Dendritic cell treated with granulocyte-macrophage colony-stimulating factor and Interleukin-4, amounts not matched to agents 40 ng/mL and 50 ng/mL, for 4 days (primary cell): ENCODE measurements at regions not wholly inside any gene's neighbourhood (a gene's known extent, or its start where the extent isn't known, plus 50 kb on each side); places are given as distances from the start of the nearest gene placed in this dataset.

ENCODE experiments used
- H3K27ac Mint-ChIP-seq: one replicate; pipeline ENCODE4 v1.8.0; 2022; ENCODE audit warnings: mild to moderate bottlenecking, mixed read lengths
- H3K27me3 Mint-ChIP-seq: one replicate; pipeline ENCODE4 v1.8.0; 2022; ENCODE audit warnings: mild to moderate bottlenecking, mixed read lengths
- H3K36me3 Mint-ChIP-seq: one replicate; pipeline ENCODE4 v1.8.0; 2022; ENCODE audit warnings: low read depth, mixed read lengths
- H3K4me1 Mint-ChIP-seq: one replicate; pipeline ENCODE4 v1.8.0; 2022; ENCODE audit warnings: low read depth, mixed read lengths
- H3K4me3 Mint-ChIP-seq: one replicate; pipeline ENCODE4 v1.8.0; 2022; ENCODE audit warnings: mild to moderate bottlenecking, moderate library complexity, mixed read lengths
- H3K9me3 Mint-ChIP-seq: one replicate; pipeline ENCODE4 v1.8.0; 2022; ENCODE audit warnings: mixed read lengths
- intact Hi-C: fragments of 100-400 bp; cut with micrococcal nuclease; formaldehyde crosslinking; loops from one replicate; pipeline ENCODE4 v1.15.0; 2022

DNA sequence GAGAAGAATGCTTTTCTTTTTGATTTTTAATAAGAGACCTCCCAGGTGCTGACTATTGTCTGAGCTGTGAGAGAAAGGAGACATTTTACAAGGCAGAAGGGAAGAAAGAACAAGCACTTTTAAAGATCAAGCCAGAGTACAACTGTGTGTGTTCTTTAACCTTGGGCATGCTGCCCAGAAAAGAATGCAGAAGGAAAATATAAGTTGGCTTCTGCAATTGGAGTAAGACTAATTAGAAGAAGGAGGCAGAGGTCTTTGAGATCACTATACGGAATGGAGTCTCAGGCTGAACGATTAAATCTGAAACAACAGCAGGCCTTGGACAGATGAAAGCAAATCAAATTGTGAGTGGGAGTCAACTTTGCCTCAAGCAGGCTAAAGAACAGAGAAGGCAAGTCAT, 230.5 kb downstream of the ATP23 start:
- Mint-ChIP-seq H3K4me3 (no peak overlapping the region), H3K9me3 (no peaks in the 10 kb centered on the region), H3K4me1 (no peaks in the 10 kb centered on the region), H3K27ac (no peak overlapping the region), H3K27me3 (no peaks in the 10 kb centered on the region), H3K36me3 (no peaks in the 10 kb centered on the region)
- intact Hi-C loops: no loop called here

DNA sequence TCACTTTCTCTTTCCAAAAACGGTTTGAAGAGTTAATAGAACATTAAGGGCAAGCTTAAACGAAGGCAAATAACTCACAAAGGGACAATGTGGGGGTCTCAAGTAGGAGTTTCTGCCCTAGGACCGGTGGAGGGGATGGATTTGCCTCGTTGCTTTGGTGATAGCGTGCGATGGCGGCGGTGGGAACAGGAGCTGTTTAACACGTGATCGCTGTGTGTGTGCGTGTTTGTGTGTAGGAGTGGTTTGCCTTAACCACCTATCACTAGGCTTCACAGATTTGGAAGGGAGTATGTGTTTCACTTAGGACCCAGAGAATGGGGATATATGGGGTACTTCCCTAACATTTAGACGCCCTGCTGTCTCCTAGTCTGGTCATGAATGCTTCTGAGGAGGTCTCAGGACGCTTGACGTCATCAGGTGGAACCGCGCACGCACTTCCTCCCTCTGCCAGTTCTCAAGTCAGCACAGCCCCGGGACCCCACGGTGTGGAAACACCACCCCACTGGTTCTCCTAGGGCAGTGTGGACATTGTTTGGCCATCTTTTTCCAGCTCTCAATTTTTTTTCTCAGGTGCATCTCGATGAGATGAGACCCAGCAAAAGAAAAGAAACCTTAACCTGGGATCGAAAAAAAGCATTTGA, 231.2 kb downstream of the ATP23 start:
- Mint-ChIP-seq H3K36me3 (no peaks in the 10 kb centered on the region), H3K27ac (no peak overlapping the region), H3K4me3 (no peak overlapping the region), H3K9me3 (no peaks in the 10 kb centered on the region), H3K27me3 (no peaks in the 10 kb centered on the region), H3K4me1 (no peaks in the 10 kb centered on the region)
- intact Hi-C loops: no loop called here

DNA sequence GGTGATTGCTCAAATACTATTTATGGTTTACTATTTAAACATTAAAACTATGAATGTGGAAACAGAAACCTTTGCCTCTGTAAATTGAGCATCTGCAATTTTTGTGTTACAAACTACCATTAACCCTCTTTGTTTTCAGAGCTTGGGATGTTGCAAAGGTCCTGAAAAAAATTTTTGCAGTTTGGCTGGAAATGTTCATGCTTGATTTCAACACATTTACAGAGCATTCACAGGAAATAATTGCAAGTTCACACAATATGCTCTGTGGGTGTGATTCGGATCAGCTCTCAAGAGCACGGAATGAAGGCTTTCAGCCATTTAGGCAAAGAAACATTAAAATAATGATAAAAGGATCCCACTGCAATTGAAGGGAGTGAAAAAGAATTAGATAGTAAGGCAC, 232.9 kb downstream of the ATP23 start:
- H3K36me3 Mint-ChIP-seq: no peaks in the 10 kb centered on the region
- no peaks in the 10 kb centered on the region for H3K4me1 Mint-ChIP-seq
- H3K4me3 Mint-ChIP-seq: no peak overlapping the region
- no peaks in the 10 kb centered on the region for H3K27me3 Mint-ChIP-seq
- H3K27ac Mint-ChIP-seq: no peak overlapping the region
- intact Hi-C loops: no loop called here
- H3K9me3 Mint-ChIP-seq: no peaks in the 10 kb centered on the region

DNA sequence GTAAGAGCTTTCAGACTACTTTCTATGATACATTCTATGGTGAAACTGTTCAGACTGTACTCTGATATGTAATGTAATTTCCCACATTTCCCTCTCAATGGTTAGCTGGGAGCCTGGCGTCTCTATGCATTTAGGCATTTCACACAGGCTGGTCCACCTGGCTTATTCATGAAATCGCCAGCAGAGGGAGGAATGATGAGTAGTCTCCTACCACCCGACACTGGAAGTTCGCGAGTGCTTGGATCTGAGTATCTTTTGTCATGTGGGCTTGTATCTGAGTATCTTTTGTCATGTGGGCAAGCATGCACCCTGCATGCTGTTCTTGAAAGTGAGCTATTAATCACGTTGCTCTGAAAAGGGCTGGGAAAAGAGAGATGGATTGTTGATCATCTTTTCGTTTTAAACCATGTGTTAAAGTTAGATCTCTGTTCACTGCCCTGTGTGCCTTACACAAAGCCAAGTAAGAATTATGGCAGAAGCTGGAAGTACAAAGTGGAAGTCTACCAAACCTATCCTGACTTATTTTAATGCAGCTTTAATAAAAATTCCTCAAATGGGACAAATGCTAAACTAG, 235.0 kb downstream of the ATP23 start:
- Mint-ChIP-seq H3K27me3 (no peaks in the 10 kb centered on the region), H3K27ac (no peak overlapping the region), H3K36me3 (no peaks in the 10 kb centered on the region), H3K4me3 (no peak overlapping the region), H3K9me3 (no peaks in the 10 kb centered on the region), H3K4me1 (no peaks in the 10 kb centered on the region)
- intact Hi-C loops: no loop called here

DNA sequence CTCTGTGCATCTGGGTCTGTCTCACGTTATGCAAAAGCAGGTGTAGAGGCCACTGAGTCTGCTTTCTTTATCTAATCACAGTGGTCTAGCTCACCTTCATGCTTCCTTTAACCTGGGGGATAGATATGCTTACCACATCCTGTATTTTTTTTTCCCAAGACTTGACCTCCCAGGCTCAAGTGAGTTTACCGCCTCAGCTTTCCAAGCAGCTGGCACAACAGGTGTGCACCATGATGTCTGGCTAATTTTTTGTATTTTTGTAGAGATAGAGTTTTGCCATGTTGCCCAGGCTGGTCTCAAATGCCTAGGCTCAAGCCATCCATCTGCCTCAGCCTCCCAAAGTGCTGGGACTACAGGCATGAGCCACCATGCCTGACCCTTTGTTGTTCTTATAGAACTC, 236.0 kb downstream of the ATP23 start:
- intact Hi-C loops: no loop called here
- Mint-ChIP-seq H3K4me1 (no peaks in the 10 kb centered on the region), H3K27me3 (no peaks in the 10 kb centered on the region), H3K9me3 (no peaks in the 10 kb centered on the region), H3K4me3 (no peak overlapping the region), H3K27ac (no peak overlapping the region), H3K36me3 (no peaks in the 10 kb centered on the region)

DNA sequence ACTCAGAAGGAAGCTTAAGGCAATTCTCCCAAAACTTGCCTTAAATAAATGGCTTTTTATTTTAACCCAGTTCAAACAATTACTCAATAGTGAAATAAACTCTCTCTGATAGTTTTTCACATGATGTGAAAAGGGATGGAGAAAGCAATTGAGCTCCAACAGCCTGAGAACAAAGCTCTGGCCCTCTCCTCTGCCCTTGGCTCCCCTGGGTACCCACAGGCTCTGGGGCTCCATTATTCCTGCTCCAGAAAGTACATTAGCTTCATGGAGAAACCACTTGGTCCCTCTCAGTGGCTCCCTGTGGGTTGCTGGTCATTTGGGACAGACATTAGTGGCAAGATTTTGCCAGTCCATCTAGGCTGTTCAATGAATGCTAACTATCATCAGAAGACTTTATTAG, 242.8 kb downstream of the ATP23 start:
- H3K4me3 Mint-ChIP-seq: no peak overlapping the region
- no peaks in the 10 kb centered on the region for H3K36me3 Mint-ChIP-seq
- no peaks in the 10 kb centered on the region for H3K4me1 Mint-ChIP-seq
- no peak overlapping the region for H3K27ac Mint-ChIP-seq
- H3K27me3 Mint-ChIP-seq: no peaks in the 10 kb centered on the region
- intact Hi-C loops: no loop called here
- peaks cover 39% of the 10 kb centered on the region for H3K9me3 Mint-ChIP-seq

DNA sequence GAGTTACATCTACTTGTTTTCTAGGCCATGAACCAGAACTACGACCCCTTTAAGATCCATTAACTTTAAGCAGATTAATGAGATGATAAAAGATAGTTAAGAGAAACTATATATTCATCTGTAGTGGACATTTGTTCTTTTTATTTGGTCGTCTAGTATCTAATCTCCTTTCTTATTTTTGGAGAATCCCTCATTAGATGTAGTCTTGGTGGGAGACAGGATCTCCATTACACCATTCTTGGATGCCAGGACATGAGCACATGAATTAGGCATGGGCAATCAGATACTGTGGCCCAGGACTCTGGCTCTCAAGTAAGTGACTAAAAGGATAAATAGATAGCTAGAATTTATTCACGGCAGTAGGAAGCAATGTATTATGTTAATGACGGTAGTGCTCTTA, 245.0 kb downstream of the ATP23 start:
- intact Hi-C loops: no loop called here
- H3K9me3 Mint-ChIP-seq: peaks cover 39% of the 10 kb centered on the region
- H3K27me3 Mint-ChIP-seq: no peaks in the 10 kb centered on the region
- no peaks in the 10 kb centered on the region for H3K36me3 Mint-ChIP-seq
- no peaks in the 10 kb centered on the region for H3K4me1 Mint-ChIP-seq
- no peak overlapping the region for H3K27ac Mint-ChIP-seq
- no peak overlapping the region for H3K4me3 Mint-ChIP-seq

DNA sequence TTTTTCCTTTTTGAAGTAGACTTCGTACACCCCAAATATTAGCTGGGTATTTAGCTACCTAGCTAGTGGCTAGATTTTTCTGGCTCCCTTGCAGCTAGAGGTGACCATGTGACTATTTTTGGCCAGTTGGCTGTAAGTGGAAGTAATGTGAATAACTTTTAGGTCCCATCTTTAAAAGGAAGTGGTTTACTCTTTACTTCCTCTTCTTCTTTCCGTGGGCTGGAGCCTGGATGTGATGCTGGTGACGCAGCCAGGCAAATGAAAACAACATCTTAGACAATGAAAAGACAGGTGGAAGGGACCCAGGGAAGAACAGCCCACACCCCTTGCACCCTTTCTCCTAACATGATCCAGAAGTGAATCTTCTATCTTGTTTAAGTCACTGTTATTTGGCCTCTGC, 245.5 kb downstream of the ATP23 start:
- no peaks in the 10 kb centered on the region for H3K4me1 Mint-ChIP-seq
- H3K27me3 Mint-ChIP-seq: no peaks in the 10 kb centered on the region
- H3K4me3 Mint-ChIP-seq: no peak overlapping the region
- intact Hi-C loops: no loop called here
- peaks cover 39% of the 10 kb centered on the region for H3K9me3 Mint-ChIP-seq
- no peak overlapping the region for H3K27ac Mint-ChIP-seq
- H3K36me3 Mint-ChIP-seq: no peaks in the 10 kb centered on the region

DNA sequence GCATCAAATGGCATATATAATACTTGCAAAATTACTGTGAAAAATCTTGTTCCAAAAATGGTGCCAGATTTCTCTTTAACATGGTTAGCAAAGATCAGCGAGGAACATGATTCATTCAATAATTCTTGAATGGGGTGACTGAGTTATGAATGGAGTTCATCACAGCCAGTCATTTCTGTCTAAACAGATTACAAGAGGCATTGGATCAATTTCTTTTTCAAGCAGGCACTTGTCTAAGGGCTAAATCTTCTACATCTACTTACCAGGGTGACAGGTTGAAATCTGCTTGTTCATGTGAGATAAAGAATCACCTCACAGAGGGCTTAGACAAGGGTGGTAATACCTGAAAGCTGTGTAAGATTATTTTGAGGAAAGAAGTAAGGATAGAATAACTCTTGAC, 247.7 kb downstream of the ATP23 start:
- H3K4me3 Mint-ChIP-seq: no peak overlapping the region
- H3K4me1 Mint-ChIP-seq: no peaks in the 10 kb centered on the region
- H3K27ac Mint-ChIP-seq: no peak overlapping the region
- intact Hi-C loops: no loop called here
- H3K36me3 Mint-ChIP-seq: no peaks in the 10 kb centered on the region
- H3K9me3 Mint-ChIP-seq: peaks cover 39% of the 10 kb centered on the region
- no peaks in the 10 kb centered on the region for H3K27me3 Mint-ChIP-seq

DNA sequence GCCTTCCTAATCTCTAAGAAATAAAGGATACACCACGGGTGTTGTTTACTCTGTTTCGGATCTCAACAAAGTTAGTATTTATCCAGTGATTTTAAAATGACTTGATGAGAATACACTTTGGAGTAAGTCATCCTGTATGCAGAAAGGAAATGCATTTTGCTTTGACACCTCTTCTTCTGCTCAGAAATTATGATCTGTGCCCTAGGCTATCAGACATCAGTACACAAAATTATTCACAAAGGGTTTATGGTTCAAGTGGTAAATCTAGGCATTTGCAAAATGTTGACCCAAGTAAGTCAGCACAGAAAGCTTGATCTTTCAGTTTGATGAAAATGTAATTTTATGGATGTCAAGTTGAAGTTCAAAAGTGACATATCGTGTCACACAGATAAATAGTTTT, 248.5 kb downstream of the ATP23 start:
- no peaks in the 10 kb centered on the region for H3K4me1 Mint-ChIP-seq
- H3K4me3 Mint-ChIP-seq: no peak overlapping the region
- peaks cover 46% of the 10 kb centered on the region for H3K9me3 Mint-ChIP-seq
- no peaks in the 10 kb centered on the region for H3K27me3 Mint-ChIP-seq
- no peaks in the 10 kb centered on the region for H3K36me3 Mint-ChIP-seq
- intact Hi-C loops: no loop called here
- H3K27ac Mint-ChIP-seq: no peak overlapping the region

DNA sequence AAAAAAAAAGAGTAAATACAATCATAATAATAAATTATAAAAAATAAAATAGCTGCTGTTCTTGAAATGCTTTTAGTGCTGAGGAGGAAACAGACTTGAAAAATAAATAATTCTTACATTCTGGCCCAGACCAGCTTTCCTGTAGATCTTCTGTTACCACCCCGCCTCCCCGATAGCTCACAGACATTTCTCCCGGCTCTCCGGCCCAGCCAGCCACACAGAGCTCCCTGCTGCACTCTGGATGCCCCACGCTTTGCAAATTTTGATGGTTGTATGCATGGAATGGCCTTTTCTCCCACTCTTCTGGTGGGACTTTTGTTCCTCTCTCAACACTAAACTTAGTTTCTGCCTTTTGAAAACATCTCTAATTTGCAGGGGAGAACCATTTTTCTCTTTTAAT, 249.3 kb downstream of the ATP23 start:
- intact Hi-C loops: no loop called here
- no peaks in the 10 kb centered on the region for H3K36me3 Mint-ChIP-seq
- H3K27me3 Mint-ChIP-seq: no peaks in the 10 kb centered on the region
- no peaks in the 10 kb centered on the region for H3K4me1 Mint-ChIP-seq
- no peak overlapping the region for H3K27ac Mint-ChIP-seq
- H3K4me3 Mint-ChIP-seq: no peak overlapping the region
- H3K9me3 Mint-ChIP-seq: peaks cover 47% of the 10 kb centered on the region

DNA sequence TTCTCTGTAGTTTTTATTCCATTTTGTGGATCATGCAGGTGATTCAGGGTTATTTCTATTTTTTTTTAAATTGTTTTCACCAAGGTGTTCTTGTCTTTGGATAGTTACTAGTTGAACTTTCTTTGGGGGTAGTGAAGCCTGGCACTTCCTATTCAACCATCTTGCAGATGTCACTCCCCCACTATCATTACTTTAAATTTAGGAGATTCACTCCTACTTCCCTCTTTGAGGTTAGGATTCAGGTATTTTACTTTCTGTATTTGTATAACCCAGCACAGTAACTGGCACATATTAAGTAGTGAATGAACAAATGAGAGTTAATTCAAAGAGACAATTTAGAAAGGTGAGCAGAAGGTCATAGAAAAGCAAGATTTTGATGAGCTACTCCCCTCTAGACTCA, 255.6 kb downstream of the ATP23 start:
- Mint-ChIP-seq H3K9me3 (peaks cover 33% of the 10 kb centered on the region), H3K36me3 (no peaks in the 10 kb centered on the region), H3K27me3 (no peaks in the 10 kb centered on the region), H3K4me1 (no peaks in the 10 kb centered on the region), H3K4me3 (no peak overlapping the region), H3K27ac (no peak overlapping the region)
- intact Hi-C loops: no loop called here

DNA sequence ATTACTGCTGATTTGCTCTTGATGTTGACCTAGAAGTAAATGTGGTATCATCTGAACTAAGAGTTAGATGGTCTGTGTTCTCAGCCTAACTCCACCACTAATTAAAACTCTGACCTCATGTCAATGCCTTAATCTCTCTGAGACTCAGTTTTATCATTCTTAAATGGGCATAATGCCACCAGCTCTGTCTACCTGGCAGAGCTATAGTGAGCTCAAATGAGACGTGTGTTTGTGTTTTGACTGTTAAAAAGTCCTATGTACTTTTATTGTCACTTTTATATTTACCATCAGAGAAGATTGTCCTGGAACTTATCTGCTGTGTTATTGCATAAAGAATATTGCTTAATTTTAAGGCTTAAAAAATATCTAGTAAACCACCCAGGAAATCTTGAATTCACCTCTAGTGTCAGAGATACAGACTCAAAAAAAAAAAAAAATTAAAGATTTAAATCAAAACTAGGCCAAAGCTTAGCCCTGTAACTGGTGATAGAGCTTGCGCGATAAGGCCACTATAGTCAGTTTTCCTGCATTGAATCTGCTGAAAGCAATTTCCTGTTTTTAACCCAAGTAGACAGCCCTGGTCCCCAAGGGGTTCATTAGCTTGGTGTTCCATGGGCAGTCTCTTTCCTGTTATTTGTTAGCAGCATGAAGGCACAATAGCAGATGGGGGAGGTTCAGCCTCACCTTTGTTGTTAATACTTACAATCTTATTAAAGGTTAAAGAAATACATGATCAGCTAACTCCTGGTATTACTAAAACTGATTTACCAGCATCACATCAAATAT, 261.8 kb downstream of the ATP23 start:
- peaks cover 6% of the 10 kb centered on the region for H3K9me3 Mint-ChIP-seq
- no peaks in the 10 kb centered on the region for H3K36me3 Mint-ChIP-seq
- H3K27me3 Mint-ChIP-seq: no peaks in the 10 kb centered on the region
- H3K27ac Mint-ChIP-seq: no peak overlapping the region
- intact Hi-C loops: no loop called here
- no peak overlapping the region for H3K4me3 Mint-ChIP-seq
- H3K4me1 Mint-ChIP-seq: no peaks in the 10 kb centered on the region

DNA sequence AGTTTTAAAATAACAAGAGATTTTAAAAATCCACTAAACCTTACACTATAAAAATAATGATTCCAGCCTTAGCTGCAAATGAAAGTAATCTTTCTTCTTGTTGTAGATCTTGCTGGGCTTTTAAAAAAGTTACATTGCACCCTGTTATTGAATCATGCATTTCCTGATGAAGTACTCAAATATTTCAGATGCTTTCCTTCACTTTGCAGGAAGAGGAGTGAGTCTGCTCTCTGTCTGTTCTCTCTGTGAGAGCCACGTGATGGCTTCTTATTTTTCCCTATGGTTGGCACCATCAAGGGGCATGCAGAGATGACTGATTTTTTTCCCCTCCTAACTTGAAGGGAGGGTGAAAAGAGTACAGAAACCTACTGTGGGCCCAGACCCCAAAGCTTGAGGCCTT, 262.7 kb downstream of the ATP23 start:
- H3K9me3 Mint-ChIP-seq: peaks cover 16% of the 10 kb centered on the region
- intact Hi-C loops: no loop called here
- H3K27ac Mint-ChIP-seq: no peak overlapping the region
- no peaks in the 10 kb centered on the region for H3K27me3 Mint-ChIP-seq
- H3K4me1 Mint-ChIP-seq: no peaks in the 10 kb centered on the region
- H3K4me3 Mint-ChIP-seq: no peak overlapping the region
- H3K36me3 Mint-ChIP-seq: no peaks in the 10 kb centered on the region

DNA sequence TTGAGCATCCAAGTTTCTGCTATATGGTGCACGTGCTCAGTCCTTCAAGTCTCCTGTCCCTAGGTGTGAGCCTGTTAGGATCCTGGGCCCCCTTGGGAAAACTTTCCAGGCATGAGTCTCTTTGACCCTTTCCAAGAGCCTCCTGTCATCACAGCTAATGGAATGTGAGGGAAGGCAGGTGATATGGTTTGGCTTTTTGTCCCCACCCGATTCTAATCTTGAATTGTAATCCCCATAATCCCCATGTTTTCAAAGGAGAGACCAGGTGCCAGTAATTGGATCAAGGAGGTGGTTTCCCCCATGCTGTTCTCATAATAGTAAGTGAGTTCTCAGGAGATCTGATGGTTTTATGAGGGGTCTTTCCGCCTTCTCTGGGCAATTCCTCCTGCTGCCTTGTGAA, 265.5 kb downstream of the ATP23 start:
- H3K9me3 Mint-ChIP-seq: peaks cover 21% of the 10 kb centered on the region
- intact Hi-C loops: no loop called here
- H3K36me3 Mint-ChIP-seq: no peaks in the 10 kb centered on the region
- H3K27ac Mint-ChIP-seq: no peak overlapping the region
- H3K27me3 Mint-ChIP-seq: no peaks in the 10 kb centered on the region
- H3K4me3 Mint-ChIP-seq: no peak overlapping the region
- H3K4me1 Mint-ChIP-seq: no peaks in the 10 kb centered on the region
